Stimulated activated effector memory CD8-positive, alpha-beta T cell treated with anti-CD3 and anti-CD28 coated beads, Interleukin-12 subunit alpha, Interleukin-12 subunit beta, amount 100 ng/mL, for 72 hours (primary cell): ENCODE measurements at regions not wholly inside any gene's neighbourhood (a gene's known extent, or its start where the extent isn't known, plus 50 kb on each side); places are given as distances from the start of the nearest gene placed in this dataset.

ENCODE experiments used
- ATAC-seq: fragments of 150-1000 bp; cut with Tn5 transposase; 2 replicates; pipeline ENCODE4 v1.10.0; 2021
- DNase-seq, 2 donors: peaks; one replicate each; pipeline ENCODE4 v3.0.0; 2021 to 2022; ENCODE audit warnings: low spot score in 2 of 2
- H3K27ac Mint-ChIP-seq: one replicate; pipeline ENCODE4 v1.8.0; 2022; ENCODE audit warnings: mild to moderate bottlenecking, mixed read lengths
- H3K36me3 Mint-ChIP-seq: one replicate; pipeline ENCODE4 v1.8.0; 2022; ENCODE audit warnings: mild to moderate bottlenecking, mixed read lengths
- H3K4me1 Mint-ChIP-seq: one replicate; pipeline ENCODE4 v1.8.0; 2022; ENCODE audit warnings: mixed read lengths
- H3K4me3 Mint-ChIP-seq: one replicate; pipeline ENCODE4 v1.8.0; 2022; ENCODE audit warnings: mild to moderate bottlenecking, mixed read lengths
- H3K9me3 Mint-ChIP-seq: one replicate; pipeline ENCODE4 v1.8.0; 2022; ENCODE audit warnings: mixed read lengths

DNA sequence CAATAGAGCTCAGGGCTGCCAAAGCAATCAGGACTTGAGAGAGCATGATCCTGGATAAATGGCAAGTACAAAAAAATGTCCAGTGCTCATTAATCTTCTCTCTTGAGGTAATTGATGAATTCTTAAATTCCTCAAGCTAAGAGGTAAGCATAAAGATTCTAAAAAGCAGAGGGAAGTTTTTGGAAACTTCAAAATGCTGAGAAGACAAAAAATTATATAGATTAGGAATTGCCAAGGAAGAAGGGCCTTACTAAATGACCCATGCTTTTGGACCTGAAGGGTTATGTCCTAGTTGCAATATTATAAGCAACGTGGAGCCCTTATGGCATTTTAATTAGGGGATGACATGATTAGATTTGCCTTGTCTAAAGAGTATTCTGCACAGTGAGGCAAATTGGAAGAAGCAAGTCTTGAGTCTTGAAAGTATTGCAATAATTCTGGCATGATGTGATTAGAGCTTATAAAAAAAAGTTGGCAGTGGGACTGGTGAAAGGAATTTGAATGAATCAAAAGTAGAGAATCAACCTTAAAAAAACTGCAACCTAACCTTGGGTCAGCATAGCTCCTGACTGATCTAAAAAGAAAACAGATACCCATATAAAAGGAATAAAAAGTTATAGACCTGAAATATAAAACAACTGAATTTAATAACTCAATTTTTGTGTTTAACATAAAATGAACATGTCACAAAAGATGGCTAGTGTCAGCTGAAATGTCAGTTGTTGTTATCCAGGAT is 323.8 kb upstream of the ARRDC3 start:
- Mint-ChIP-seq H3K9me3 (peaks cover 20% of the 10 kb centered on the region), H3K27ac (no peak overlapping the region), H3K4me3 (no peak overlapping the region), H3K36me3 (no peaks in the 10 kb centered on the region), H3K4me1 (no peaks in the 10 kb centered on the region)
- ATAC-seq, result no peak
- no peak for DNase-seq

DNA sequence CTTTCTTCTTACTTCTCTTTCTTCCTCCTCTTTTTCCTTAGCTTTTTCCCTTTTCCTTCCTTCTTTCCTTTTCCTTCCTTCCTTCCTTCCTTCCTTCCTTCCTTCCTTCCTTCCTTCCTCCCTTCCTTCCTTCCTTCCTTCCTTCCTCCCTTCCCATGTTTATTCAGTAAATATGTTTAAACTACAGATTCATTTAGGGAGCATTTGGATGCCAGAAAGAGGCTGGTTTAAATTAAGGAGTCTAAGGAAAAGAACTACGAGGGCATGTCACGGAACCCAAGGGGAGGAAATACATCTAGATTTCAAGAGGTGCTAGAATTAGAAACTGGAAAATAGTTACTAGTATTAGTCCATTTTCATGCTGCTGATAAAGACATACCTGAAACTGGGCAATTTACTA is 320.0 kb upstream of the ARRDC3 start:
- ATAC-seq (no peak), DNase-seq (no peak)
- H3K27ac Mint-ChIP-seq, result no peak overlapping the region
- H3K4me3 Mint-ChIP-seq, result no peak overlapping the region
- H3K36me3 Mint-ChIP-seq, result no peaks in the 10 kb centered on the region
- H3K9me3 Mint-ChIP-seq, result peaks cover 23% of the 10 kb centered on the region
- no peaks in the 10 kb centered on the region for H3K4me1 Mint-ChIP-seq

DNA sequence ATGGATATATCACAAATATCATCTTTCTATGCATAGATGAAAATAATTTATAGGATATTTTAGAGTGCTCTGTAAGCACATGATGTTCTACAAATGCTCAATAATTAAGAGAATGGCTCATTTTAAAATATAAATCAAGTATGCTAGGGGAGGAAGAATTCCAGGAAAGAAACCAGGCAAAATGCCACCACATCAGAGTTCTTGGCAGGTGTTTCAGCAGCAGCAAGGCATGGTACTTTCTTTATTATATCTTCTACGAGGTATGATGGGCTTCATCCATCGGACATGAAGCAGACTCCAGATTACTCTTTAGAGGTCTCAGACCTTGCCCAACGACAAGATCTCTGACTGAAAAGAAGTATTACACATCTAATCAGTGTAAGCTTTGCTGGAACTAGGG is 316.3 kb upstream of the ARRDC3 start:
- Mint-ChIP-seq H3K9me3 (peaks cover 24% of the 10 kb centered on the region), H3K27ac (no peak overlapping the region), H3K4me3 (no peak overlapping the region), H3K4me1 (no peaks in the 10 kb centered on the region), H3K36me3 (no peaks in the 10 kb centered on the region)
- ATAC-seq, result no peak
- no peak for DNase-seq

DNA sequence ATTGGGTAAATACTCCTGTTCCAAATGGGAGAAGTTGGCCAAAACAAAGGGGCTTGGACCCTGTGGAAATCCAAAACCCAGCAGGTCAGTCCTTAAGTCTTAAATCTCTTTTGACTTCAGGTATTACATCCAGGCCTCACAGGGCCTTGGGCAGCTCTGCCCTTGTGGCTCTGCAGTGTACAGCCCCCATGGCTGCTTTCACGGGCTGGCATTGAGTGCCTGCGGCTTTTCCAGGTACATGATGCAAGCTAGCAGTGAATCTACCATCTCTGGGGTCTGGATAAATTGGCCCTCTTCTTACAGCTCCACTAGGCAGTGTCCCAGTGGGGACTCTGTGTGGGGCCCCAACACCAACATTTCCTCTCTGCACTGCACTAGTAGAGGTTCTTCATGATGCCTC is 308.5 kb upstream of the ARRDC3 start:
- H3K4me3 Mint-ChIP-seq, result no peak overlapping the region
- H3K27ac Mint-ChIP-seq, result no peak overlapping the region
- H3K36me3 Mint-ChIP-seq, result no peaks in the 10 kb centered on the region
- peaks cover 15% of the 10 kb centered on the region for H3K9me3 Mint-ChIP-seq
- ATAC-seq, result peak; percentile 8
- H3K4me1 Mint-ChIP-seq, result no peaks in the 10 kb centered on the region
- no peak for DNase-seq

DNA sequence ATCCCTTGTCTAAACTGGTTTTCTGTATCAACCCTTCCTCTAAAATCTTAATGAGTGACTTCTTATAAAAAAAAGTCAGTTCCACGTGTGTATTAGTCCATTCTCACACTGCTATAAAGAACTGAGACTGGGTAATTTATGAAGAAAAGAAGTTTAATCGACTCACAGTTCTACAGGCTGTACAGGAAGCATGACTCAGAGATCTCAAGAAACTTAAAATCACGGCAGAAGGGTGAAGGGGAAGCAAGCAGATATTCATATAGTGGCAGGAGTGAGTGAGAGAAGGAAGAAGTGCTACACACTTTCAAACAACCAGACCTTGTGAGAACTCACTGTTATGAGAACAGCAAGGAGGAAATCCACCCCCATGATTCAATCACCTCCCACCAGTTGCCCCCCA is 307.8 kb upstream of the ARRDC3 start:
- ATAC-seq, result no peak
- Mint-ChIP-seq H3K27ac (no peak overlapping the region), H3K9me3 (peaks cover 11% of the 10 kb centered on the region), H3K36me3 (no peaks in the 10 kb centered on the region), H3K4me3 (no peak overlapping the region), H3K4me1 (no peaks in the 10 kb centered on the region)
- DNase-seq, result no peak

DNA sequence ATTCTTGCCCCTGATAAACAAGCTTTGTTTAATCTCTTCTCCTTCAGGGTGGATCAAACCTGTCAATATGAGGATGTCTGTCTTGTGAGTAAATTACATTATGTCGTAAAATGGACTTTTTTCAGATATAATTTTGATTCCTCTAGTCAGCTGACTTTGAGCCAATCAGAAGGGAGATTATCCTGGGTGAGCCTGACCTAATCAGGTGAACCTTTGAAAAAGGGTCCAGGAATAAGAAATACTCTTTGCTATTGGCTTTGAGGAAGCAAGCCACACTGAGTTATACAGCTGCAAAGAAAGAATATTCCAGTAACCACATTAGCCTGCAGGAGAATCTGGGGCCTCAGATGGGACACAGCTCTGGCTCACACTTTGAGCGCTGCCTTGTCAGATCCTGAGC is 304.3 kb upstream of the ARRDC3 start:
- peaks cover 7% of the 10 kb centered on the region for H3K9me3 Mint-ChIP-seq
- H3K4me1 Mint-ChIP-seq, result no peaks in the 10 kb centered on the region
- no peaks in the 10 kb centered on the region for H3K36me3 Mint-ChIP-seq
- H3K4me3 Mint-ChIP-seq, result no peak overlapping the region
- H3K27ac Mint-ChIP-seq, result no peak overlapping the region
- no peak for ATAC-seq
- no peak for DNase-seq

DNA sequence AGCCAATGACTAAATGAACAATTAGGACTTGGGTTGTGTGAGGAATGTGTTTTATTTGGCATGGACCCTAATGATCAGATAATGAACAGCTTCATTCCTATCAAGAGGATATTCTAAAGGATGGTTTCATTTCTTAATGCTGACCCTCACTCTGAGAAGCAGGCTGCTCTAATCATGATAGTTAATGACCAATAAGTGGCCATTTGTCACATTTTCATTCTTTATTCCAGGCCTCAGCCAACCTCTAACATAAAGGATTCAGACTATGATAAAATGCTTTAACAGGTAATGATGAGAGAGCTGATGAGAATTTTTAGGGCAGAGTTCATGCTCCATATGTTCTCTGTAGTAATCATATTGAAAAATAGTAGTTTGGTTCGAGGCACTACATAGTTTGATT is 301.5 kb upstream of the ARRDC3 start:
- no peak overlapping the region for H3K27ac Mint-ChIP-seq
- H3K4me3 Mint-ChIP-seq, result no peak overlapping the region
- peaks cover 6% of the 10 kb centered on the region for H3K9me3 Mint-ChIP-seq
- no peaks in the 10 kb centered on the region for H3K4me1 Mint-ChIP-seq
- no peak for DNase-seq
- ATAC-seq, result no peak
- H3K36me3 Mint-ChIP-seq, result no peaks in the 10 kb centered on the region

DNA sequence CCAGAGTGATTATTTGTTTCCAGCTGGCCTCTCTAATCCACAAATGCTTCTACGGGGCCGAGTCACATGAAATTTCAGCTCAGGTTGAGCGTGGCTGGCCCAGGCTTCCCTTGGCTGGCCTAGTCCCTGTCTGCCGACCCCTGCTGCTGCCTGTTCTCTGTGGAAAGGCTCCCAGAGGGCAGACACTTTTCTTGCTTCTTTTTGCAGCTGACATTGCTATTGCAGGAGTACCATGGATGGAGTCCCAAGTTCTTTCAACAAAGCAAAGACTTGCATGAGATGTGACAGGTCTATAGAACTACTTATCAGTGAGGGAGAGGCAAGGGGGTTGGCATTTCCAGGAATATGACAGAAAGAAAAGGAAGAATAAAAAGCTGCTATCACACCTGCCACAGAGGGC is 287.4 kb upstream of the ARRDC3 start:
- H3K4me3 Mint-ChIP-seq, result no peak overlapping the region
- H3K36me3 Mint-ChIP-seq, result no peaks in the 10 kb centered on the region
- H3K4me1 Mint-ChIP-seq, result no peaks in the 10 kb centered on the region
- no peak overlapping the region for H3K27ac Mint-ChIP-seq
- ATAC-seq (no peak), DNase-seq (no peak)
- H3K9me3 Mint-ChIP-seq, result no peaks in the 10 kb centered on the region

DNA sequence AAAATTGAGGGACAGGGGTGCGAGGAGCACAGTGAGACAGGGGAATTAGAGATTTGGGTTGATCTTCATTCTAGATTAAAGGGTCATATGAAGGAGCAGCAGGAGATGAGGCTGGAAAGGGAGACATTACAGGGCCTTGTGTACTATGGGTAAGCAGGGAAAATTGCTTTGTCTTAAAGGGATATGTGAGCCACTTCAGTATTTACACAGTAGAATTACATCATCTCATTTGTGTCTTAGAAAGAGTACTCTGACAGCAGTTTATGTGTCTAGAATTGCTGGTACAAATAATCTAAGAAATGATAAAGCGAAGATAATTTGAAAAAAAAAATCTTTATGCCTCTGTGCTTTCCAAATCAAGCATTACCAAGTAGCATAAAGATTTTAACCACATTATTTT is 287.0 kb upstream of the ARRDC3 start:
- Mint-ChIP-seq H3K4me1 (no peaks in the 10 kb centered on the region), H3K4me3 (no peak overlapping the region), H3K9me3 (no peaks in the 10 kb centered on the region), H3K27ac (no peak overlapping the region), H3K36me3 (no peaks in the 10 kb centered on the region)
- ATAC-seq (no peak), DNase-seq (no peak)

DNA sequence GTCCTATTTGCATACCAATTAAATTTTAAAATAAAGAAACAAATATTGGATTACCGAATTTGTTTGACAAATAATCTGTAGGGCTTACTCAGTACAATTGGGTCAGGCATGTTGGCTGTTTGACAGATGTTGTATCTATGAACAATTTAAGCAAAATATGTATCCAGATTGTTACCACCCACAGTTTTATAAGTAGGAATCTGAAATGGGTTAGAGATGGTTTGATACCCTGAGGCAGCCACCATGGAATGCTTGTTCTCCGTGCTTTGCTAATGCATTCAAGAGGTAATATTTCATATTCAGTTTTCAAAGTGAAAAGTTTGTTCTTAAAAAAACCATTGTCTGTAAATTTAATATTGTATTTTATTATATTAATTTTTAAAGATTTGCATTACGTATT is 285.1 kb upstream of the ARRDC3 start:
- DNase-seq (no peak), ATAC-seq (no peak)
- Mint-ChIP-seq H3K4me3 (no peak overlapping the region), H3K9me3 (peaks cover under 1% of the 10 kb centered on the region), H3K36me3 (no peaks in the 10 kb centered on the region), H3K4me1 (no peaks in the 10 kb centered on the region), H3K27ac (no peak overlapping the region)

DNA sequence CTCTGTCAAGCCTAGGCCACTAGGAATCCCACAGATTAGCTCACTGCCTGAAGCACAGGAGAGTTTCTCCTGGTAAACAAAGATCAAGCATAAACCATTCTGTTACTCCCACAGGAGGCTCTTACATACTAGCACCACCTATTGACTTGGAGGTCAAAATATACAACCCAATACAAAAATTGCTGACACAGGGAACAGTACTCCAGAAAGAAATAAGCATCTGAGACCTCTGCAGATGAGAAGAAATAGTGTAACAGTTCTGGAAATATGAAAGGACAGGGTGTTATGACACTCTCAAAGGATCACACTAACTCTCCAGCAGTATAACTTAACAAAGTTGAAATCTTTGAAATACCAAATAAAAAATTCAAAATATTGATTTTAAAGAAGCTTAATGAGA is 269.6 kb upstream of the ARRDC3 start:
- Mint-ChIP-seq H3K4me1 (no peaks in the 10 kb centered on the region), H3K9me3 (peaks cover 28% of the 10 kb centered on the region), H3K4me3 (no peak overlapping the region), H3K27ac (no peak overlapping the region), H3K36me3 (no peaks in the 10 kb centered on the region)
- DNase-seq (no peak), ATAC-seq (no peak)

DNA sequence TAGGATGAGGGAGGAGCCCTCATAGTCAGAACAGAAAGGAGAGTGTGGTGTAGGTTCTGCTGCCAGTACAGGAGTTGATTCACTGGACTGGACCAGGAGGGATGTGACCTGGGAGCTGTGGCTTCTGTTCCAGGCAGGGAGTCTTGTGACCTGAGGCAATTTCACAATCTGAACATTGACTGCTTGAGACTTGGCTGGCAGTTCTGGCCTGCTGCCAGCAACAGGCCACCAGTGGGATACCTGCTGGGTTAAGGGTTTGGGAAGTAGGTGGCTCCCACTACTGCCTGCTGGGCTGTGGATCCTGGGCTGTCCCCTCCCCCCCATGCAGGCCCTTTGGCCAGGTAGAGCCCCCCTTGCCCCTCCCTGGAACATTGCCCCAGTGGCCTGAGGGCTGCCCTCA is 268.6 kb upstream of the ARRDC3 start:
- ATAC-seq, result no peak
- no peaks in the 10 kb centered on the region for H3K36me3 Mint-ChIP-seq

DNA sequence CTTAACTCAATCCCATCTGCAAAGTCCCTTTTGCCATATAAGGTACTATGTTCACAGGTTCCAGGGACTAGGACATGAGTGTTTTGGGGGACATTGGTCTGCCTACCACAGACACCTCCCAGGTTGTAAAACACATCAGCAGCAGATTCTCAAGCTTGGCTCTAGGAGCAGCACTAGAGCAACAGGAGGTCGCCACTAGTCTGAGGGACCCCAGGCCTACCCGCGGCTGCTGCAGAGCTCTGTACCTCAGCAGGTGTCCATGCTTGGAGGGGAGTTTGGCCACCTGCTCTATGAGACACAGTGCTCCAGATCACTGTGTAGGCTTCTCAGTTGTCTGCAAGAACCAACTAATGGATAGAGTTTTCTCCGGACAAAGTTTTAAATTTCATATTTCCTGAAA is 262.2 kb upstream of the ARRDC3 start:
- Mint-ChIP-seq H3K4me1 (no peaks in the 10 kb centered on the region), H3K36me3 (no peaks in the 10 kb centered on the region), H3K9me3 (peaks cover 4% of the 10 kb centered on the region), H3K4me3 (no peak overlapping the region), H3K27ac (no peak overlapping the region)
- ATAC-seq (peak; percentile 39), DNase-seq (no peak)

More for the DNA sequence above, 268.6 kb upstream of the ARRDC3 start:
- Mint-ChIP-seq H3K4me3 (no peak overlapping the region), H3K9me3 (peaks cover 21% of the 10 kb centered on the region), H3K27ac (no peak overlapping the region), H3K4me1 (no peaks in the 10 kb centered on the region)
- no peak for DNase-seq

DNA sequence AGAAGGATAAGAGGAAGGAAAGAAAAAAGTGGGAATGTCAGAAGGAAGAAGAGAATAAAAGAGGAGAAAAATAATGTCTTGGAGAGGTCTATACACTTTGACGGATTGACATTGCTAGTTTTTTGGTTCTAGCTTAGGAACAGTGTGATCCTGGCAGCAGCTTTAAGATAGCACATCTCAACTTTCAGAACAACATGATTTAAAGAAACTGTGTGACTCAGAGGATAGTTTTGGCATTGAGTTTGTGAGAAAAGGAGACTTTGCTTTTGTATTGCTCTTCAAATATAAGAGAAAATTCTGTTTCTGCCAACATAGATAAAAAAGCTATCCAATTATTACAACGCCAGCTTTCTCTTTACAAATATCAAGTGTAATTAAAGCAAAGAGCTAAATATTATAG is 260.7 kb upstream of the ARRDC3 start:
- DNase-seq, result no peak
- ATAC-seq, result no peak
- H3K4me1 Mint-ChIP-seq, result no peaks in the 10 kb centered on the region
- H3K36me3 Mint-ChIP-seq, result no peaks in the 10 kb centered on the region
- no peak overlapping the region for H3K4me3 Mint-ChIP-seq
- peaks cover 2% of the 10 kb centered on the region for H3K9me3 Mint-ChIP-seq
- H3K27ac Mint-ChIP-seq, result no peak overlapping the region

DNA sequence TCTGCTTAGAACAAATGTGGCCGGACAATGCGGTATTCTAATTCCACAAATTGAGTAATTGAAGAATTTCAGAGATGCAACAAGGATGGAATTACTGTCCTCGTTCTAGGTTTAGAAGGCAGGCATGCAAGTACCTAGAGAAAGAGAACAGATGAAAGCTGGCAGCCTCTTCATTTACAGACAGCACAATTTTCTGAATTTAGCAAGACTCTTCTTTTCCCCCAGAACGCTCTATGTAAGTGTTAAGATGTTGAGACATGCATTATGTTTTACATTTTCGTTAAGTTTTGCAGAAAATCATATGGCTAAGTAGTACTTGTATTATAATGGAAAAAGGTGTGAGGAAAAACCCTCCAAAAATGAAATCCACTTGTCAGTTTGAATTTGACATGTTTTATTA is 259.5 kb upstream of the ARRDC3 start:
- Mint-ChIP-seq H3K27ac (no peak overlapping the region), H3K4me1 (no peaks in the 10 kb centered on the region), H3K9me3 (no peaks in the 10 kb centered on the region), H3K36me3 (no peaks in the 10 kb centered on the region), H3K4me3 (no peak overlapping the region)
- ATAC-seq, result no peak
- DNase-seq, result no peak

DNA sequence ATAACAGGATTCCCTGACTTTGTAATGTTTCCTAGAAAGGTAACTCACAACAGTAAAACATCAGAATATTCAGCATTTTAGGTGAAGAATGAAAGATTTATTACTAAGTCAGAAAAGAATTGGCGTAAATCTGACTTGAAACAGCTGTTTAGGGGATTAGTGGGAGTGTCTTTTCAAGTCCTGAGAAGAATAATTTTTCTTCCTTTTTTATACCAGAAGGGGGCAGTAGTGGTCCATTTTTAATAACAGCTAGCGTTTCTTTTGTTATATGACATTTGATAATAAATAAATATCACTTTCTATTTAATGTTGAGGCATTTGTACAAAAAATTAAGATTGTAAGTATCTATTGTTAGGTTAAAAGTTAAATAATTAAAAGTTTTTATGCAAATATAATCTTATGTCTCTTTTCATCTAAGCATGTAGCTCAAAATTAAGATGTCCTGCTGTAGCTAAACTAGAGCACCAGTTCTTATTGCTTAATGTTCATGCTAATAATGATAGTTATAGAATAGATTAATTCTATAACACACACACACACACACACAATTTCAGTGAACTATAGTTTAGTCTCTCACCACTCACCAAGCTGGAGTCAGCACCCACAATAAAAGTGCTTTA is 258.7 kb upstream of the ARRDC3 start:
- ATAC-seq, result no peak
- Mint-ChIP-seq H3K4me3 (no peak overlapping the region), H3K9me3 (no peaks in the 10 kb centered on the region), H3K27ac (no peak overlapping the region), H3K36me3 (no peaks in the 10 kb centered on the region), H3K4me1 (no peaks in the 10 kb centered on the region)
- DNase-seq, result no peak
